ENCODE measurements at regions not wholly inside any gene's neighbourhood (a gene's known extent, or its start where the extent isn't known, plus 50 kb on each side); places are given as distances from the start of the nearest gene placed in this dataset.

DNA sequence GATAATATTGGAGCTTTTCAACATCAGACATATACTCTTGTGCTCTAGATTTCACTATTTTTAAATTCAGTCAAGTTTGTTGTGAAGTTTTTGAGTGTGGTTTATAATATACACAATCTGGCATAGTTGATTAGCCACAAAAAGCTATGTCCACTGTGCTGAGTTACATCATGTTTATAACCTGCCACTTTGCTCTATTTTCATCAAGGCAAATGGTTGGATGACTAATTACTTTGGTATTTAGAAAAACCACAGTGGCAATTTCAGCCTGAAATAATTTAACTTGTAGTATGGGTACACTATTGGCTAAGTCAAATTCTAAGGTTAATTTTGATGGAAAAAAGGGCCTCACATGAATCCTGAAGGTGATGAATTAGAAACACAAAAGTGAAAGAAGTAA lies 262.6 kb downstream of the C4orf33 start:
- DNase-seq (ENCODE audit: low spot score) = no peak
- peak; percentile 21 for ATAC-seq (ENCODE audit: low FRiP score)
- TF ChIP-seq, protein P1, sequence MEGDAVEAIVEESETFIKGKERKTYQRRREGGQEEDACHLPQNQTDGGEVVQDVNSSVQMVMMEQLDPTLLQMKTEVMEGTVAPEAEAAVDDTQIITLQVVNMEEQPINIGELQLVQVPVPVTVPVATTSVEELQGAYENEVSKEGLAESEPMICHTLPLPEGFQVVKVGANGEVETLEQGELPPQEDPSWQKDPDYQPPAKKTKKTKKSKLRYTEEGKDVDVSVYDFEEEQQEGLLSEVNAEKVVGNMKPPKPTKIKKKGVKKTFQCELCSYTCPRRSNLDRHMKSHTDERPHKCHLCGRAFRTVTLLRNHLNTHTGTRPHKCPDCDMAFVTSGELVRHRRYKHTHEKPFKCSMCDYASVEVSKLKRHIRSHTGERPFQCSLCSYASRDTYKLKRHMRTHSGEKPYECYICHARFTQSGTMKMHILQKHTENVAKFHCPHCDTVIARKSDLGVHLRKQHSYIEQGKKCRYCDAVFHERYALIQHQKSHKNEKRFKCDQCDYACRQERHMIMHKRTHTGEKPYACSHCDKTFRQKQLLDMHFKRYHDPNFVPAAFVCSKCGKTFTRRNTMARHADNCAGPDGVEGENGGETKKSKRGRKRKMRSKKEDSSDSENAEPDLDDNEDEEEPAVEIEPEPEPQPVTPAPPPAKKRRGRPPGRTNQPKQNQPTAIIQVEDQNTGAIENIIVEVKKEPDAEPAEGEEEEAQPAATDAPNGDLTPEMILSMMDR (IDR thresholded peaks at IDR 0.05) = no peak

DNA sequence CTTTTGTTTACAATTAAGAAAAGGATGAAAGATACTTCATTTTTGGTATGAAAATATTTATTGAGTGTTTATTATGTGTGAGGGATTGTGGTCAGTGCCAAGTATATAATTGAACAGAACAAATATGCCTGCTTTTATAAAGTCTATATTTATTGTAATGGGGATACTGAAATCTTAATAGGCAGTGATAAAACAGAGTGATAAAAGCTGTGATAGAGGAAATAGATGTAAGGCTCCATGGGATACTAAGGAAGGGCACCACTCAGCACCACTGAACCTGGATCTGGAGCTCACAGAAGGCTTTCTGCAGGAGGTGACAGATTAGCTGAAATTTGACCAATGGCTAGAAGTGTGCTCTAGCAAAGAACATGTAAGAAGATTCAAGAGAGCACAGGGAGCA lies 263.5 kb downstream of the C4orf33 start:
- TF ChIP-seq, protein P1 (IDR thresholded peaks at IDR 0.05) = no peak
- ATAC-seq (ENCODE audit: low FRiP score) (no peak), DNase-seq (ENCODE audit: low spot score) (no peak)

DNA sequence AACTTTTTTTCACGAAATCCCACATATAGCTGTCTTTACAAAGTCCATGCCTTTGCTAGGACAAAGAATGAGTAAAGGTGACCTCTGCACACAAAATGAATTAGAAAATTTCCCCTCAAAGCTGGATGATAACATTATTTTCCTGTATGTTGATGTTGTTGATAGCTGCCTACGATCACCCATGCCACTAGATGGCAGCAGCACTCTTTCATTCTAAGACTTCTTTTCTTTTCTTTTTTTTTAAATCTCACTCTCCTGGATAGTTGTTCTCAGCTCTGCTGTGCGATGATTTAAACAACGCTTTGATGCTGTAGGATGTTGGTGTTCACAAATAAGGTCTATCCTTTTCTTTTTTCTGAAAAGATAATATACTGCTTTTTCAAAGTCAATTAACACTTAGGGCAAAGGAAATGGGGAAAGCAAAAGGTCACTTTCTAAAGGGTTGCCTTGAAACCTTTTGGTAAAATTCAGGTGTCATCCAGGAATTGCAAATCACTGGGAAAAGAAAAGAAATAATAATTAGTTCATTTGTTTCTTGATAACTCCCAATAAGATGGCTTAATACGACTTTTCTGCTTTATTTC lies 266.8 kb downstream of the C4orf33 start:
- ATAC-seq (ENCODE audit: low FRiP score) (peak; percentile 66), DNase-seq (ENCODE audit: low spot score) (peak; percentile 30)
- TF ChIP-seq, protein P1 (IDR thresholded peaks at IDR 0.05) = peak in 1 of 3 donors; percentile 10

DNA sequence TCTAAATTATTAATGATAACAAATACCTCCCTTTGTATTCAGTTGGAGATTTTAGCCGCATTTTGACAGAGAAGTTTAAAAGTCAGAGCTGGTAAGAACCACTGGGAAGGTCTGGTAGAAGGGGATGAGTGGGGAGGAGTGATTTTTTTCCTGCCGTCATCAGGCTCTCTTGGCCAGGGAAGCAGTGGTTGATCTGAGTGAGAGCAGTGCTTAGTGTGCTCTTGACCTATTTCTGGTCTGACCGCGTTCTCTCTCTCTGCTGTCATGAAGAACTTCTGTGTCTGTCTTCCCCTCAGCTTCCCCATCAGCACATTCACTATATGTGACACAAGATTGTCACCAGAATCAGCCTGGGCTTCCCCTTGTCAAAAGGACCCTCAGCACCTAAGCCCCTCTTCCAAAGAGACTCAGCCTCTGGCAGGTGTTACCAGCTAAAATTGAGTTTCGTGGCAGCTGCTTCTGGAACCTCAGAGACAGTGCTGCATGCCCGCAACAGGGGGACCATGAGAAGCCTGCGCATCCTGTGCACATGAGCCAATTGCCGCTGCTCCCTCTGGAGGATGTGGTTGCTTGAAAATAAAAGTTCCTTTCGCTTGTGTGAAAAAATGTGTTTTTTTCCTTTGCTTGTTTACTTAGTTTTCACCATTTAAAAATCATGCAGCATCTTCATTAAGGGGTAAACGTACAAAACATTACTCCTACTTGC lies 268.9 kb downstream of the C4orf33 start:
- ATAC-seq (ENCODE audit: low FRiP score) (no peak), DNase-seq (ENCODE audit: low spot score) (no peak)
- TF ChIP-seq, protein P1 (IDR thresholded peaks at IDR 0.05) = no peak

DNA sequence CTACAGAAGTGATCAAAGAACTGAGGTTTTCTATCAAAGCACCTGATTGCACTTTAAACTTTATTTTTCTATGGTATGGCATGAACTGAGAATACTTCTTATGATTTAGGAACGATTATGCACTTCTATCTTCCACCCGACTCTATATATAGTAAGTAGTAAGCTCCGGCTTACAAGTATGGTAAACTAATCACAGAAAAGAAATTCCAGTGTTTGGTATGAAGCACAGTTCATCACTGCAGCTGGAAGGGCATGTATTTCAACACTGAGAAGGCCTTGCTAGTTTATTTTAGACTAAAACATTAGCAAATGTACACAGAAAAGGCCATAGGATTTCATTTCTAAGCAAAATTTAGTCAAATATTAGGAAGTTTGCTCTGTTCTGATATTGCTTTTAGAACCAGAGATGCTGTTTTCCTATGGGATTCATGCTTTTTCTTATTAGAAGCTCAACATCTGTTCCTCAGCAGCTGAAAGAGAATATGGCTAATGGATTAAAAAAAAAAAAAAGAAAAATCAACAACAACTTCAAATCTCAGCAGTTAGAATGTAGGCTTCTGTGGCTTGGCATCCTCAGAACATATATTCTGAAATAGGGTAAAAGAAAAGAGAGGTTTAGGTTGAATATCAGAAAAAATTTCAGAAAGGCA lies 273.5 kb downstream of the C4orf33 start:
- TF ChIP-seq, protein P1 (IDR thresholded peaks at IDR 0.05) = no peak
- no peak for ATAC-seq (ENCODE audit: low FRiP score)

DNA sequence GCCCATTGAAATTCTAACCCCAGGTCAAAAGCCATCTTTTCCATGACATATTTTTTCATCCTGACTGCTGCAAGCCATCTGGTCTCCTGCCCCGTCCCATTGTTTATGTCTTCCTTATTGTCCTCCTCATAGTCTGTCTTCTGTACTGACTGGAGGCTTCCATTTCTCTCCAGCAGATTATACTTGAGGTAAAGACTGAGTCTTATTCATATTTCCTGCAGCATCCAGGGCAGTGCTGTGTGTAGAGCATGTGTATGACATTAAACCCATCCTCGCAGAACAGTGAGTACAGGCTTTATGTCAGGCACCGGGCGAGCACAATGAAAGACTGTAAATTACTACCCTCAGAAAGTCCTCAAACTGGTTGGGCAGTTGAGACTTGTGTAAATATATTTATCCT lies 275.1 kb downstream of the C4orf33 start:
- DNase-seq (ENCODE audit: low spot score) = no peak
- no peak for ATAC-seq (ENCODE audit: low FRiP score)
- TF ChIP-seq, protein P1 (IDR thresholded peaks at IDR 0.05) = no peak

More for the DNA sequence above, 273.5 kb downstream of the C4orf33 start:
- DNase-seq (ENCODE audit: low spot score) = no peak

Data from omental fat pad (tissue), 3 donors.